ENCODE measurements at regions not wholly inside any gene's neighbourhood (a gene's known extent, or its start where the extent isn't known, plus 50 kb on each side); places are given as distances from the start of the nearest gene placed in this dataset.

GRCh38 chr4:123986268-123986798 is 589.7 kb downstream of the SPRY1 start:
- DNase-seq, result no peak
- Histone ChIP-seq H3K27me3 (no peaks in the 10 kb centered on the region), H3K36me3 (no peaks in the 10 kb centered on the region), H3K27ac (no peak overlapping the region), H3K9me3 (no peaks in the 10 kb centered on the region), H3K4me3 (no peak overlapping the region), H3K4me1 (no peaks in the 10 kb centered on the region)
- intact Hi-C loops (cut with DNase I), result no loop called here
- no peak for ATAC-seq
- TF ChIP-seq POLR2A (IDR thresholded peaks at IDR 0.05), result no peak
- no peak for TF ChIP-seq CTCF (IDR thresholded peaks at IDR 0.05)
- WGBS (ENCODE audit: insufficient coverage, low coverage, low lambda C conversion rate, missing lambda C conversion rate), result 26% methylated on average over 2 of the region's 2 CpGs

- Histone ChIP-seq H3K4me3 (no peak overlapping the region), H3K9me3 (no peaks in the 10 kb centered on the region), H3K27ac (no peak overlapping the region), H3K36me3 (no peaks in the 10 kb centered on the region), H3K4me1 (no peaks in the 10 kb centered on the region), H3K27me3 (no peaks in the 10 kb centered on the region)
- TF ChIP-seq CTCF (IDR thresholded peaks at IDR 0.05) (no peak), POLR2A (IDR thresholded peaks at IDR 0.05) (no peak)
- ATAC-seq (peak in 1 of 4 donors; percentile 58), DNase-seq (no peak)
- intact Hi-C loops (cut with DNase I), result no loop called here
- 44% methylated on average over 2 of the region's 3 CpGs for WGBS (ENCODE audit: insufficient coverage, low coverage, low lambda C conversion rate, missing lambda C conversion rate)
Observed at GRCh38 chr4:123987408-123987807, 590.8 kb downstream of the SPRY1 start.

GRCh38 chr4:123990310-123990870 is 593.8 kb downstream of the SPRY1 start:
- TF ChIP-seq POLR2A (IDR thresholded peaks at IDR 0.05), result no peak
- no peak for TF ChIP-seq CTCF (IDR thresholded peaks at IDR 0.05)

GRCh38 chr4:123994917-123995316 is 598.3 kb downstream of the SPRY1 start:
- intact Hi-C loops (cut with DNase I), result no loop called here
- H3K27me3 ChIP-seq, result no peaks in the 10 kb centered on the region
- 33% methylated on average over 2 of the region's 2 CpGs for WGBS (ENCODE audit: insufficient coverage, low coverage, low lambda C conversion rate, missing lambda C conversion rate)
- H3K9me3 ChIP-seq, result no peaks in the 10 kb centered on the region
- no peak for ATAC-seq
- no peak overlapping the region for H3K4me3 ChIP-seq
- H3K27ac ChIP-seq, result no peak overlapping the region
- no peaks in the 10 kb centered on the region for H3K36me3 ChIP-seq
- H3K4me1 ChIP-seq, result no peaks in the 10 kb centered on the region
- no peak for DNase-seq
- TF ChIP-seq POLR2A (IDR thresholded peaks at IDR 0.05) (no peak), CTCF (IDR thresholded peaks at IDR 0.05) (no peak)

More at GRCh38 chr4:123990310-123990870, 593.8 kb downstream of the SPRY1 start:
- no peaks in the 10 kb centered on the region for H3K9me3 ChIP-seq
- WGBS (ENCODE audit: insufficient coverage, low coverage, low lambda C conversion rate, missing lambda C conversion rate), result 54% methylated on average over 2 of the region's 2 CpGs
- H3K4me3 ChIP-seq, result no peak overlapping the region
- no peaks in the 10 kb centered on the region for H3K4me1 ChIP-seq
- no peaks in the 10 kb centered on the region for H3K36me3 ChIP-seq
- ATAC-seq (no peak), DNase-seq (no peak)
- H3K27me3 ChIP-seq, result no peaks in the 10 kb centered on the region
- intact Hi-C loops (cut with DNase I), result no loop called here
- no peak overlapping the region for H3K27ac ChIP-seq
